NCI-H510A treated with DMSO at 0.1 percent for 48 hours (cell line): ENCODE measurements at regions not wholly inside any gene's neighbourhood (a gene's known extent, or its start where the extent isn't known, plus 50 kb on each side); places are given as distances from the start of the nearest gene placed in this dataset.

Experiments
- DNase-seq: peaks from one replicate; lab custom pipeline; 2025; lab: John Stamatoyannopoulos, UW

DNA sequence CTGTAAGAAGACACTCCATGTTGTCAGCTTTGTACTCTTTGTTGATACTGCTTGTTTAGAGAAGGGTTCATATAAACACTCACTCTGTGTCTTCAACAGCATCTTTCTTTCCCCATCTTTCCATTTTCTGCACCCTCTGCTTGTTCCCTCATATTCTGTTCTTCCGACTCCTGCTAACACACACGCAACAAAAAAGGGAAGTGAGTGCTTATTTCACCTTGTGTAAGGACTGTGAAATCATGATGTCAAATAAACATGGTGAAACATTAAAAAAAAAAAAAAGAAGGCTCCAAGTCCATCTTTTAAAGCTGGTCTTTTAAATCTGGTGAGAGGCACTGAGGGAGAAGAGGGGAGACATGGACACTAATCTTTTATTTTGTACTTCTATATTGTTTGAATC is 145.4 kb downstream of the RPAP3 start:
- no peak for DNase-seq

GRCh38 chr12:47558625-47559345 is 147.0 kb downstream of the RPAP3 start:
- no peak for DNase-seq

DNA sequence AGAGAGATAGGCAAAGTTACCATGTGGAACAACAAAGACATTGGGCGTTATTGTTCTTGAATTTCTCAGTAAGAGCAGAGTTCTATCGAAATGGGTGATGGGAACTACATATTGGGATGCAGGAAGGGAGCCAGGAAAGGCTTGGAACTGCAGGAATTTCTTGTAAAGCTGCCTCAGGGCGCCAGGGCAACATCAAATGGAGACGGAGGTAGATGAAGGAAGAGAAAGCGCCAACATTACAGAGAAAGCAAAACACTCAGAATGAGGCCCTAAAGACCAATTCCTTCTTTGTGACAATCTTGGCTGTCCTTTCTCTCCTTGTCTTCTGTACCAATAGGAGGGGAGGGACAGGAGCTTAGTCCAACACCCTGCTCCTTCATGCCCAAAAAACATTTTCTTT is 148.4 kb downstream of the RPAP3 start:
- DNase-seq: no peak

DNA sequence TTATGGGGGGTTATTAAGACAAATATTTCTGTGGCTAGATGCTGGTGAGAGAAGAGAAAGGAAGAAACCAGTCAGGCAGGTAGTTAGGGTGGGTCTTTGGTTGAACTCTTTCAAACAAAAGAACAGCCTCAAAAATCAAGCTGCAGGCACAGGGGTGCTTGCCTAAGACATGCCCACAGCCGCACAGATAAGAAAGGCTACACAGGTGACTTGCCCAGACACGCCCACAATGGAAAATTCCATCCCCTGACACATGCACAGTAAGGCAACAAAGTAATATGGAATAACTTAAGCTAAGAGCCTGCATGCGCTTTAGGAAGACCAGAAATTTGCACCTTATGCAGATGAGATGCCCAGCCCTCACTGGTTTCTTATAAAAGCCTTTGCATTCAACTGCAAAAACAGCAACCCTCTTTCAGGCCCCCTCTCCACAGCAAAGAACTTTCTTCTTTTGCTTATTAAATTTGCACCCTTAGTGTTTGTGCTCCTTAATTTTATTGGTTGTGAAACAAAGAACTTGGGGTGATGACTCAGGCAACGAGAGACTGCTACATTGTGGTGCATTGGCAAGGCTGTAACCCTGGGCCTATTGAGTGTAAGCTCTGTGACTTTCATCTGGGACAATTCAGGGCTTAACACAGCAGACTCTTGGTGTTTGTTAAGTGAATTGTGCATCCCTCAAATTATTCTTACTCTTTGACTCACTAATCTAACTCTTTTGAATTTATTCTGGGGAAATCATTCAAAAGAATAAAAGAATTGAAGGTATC is 149.4 kb downstream of the RPAP3 start:
- no peak for DNase-seq

- no peak for DNase-seq
These were observed 151.7 kb downstream of the RPAP3 start for GRCh38 chr12:47554046-47554653.

GRCh38 chr12:47553266-47553665 is 152.6 kb downstream of the RPAP3 start:
- no peak for DNase-seq

- DNase-seq: no peak
These were observed 154.4 kb downstream of the RPAP3 start for GRCh38 chr12:47551426-47551851.

GRCh38 chr12:47549258-47549657 is 156.6 kb downstream of the RPAP3 start:
- no peak for DNase-seq

- DNase-seq: no peak
These were observed 157.4 kb downstream of the RPAP3 start for GRCh38 chr12:47548401-47548800.

GRCh38 chr12:47547077-47547476 is 158.8 kb downstream of the RPAP3 start:
- DNase-seq: no peak

GRCh38 chr12:47545938-47546609 is 159.8 kb downstream of the RPAP3 start:
- DNase-seq: no peak

GRCh38 chr12:47534695-47535094 is 171.1 kb downstream of the RPAP3 start:
- DNase-seq: no peak

DNA sequence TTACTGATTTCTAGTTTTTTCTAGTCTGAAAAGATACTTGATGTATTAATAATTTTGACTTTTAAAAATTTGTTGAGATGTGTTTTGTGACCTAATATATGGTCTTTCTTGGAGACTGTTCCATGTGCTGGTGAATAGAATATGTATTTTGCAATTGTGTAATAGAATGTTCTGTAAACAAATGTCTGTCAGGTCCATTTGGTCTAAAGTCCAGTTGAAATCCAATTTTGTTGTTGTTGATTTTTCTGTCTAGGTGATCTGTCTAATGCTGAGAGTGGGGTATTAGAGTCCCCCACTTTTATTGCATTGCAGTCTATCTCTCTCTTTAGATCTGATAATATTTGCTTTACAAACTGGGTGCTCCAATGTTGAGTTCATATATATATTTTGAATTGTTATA is 175.8 kb downstream of the RPAP3 start:
- DNase-seq: no peak

- no peak for DNase-seq
These were observed 178.0 kb downstream of the RPAP3 start for GRCh38 chr12:47527816-47528215.

DNA sequence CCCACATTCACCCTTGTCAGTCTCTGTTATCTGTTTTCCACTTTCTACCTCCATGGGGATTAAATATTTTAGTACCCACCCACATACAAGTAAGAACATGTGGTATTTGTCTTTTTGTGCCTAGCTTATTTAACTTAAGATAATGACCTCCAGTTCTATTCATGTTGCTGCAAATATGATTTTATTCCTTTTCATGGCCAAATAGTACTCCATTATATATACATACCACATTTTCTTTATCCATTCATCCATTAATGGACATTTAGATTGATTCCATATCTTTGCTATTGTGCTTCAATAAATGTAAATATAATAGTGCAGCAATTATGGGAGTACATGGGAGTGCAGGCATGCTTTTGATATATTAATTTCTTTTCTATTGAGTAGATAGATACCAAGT is 185.8 kb downstream of the RPAP3 start:
- no peak for DNase-seq

DNA sequence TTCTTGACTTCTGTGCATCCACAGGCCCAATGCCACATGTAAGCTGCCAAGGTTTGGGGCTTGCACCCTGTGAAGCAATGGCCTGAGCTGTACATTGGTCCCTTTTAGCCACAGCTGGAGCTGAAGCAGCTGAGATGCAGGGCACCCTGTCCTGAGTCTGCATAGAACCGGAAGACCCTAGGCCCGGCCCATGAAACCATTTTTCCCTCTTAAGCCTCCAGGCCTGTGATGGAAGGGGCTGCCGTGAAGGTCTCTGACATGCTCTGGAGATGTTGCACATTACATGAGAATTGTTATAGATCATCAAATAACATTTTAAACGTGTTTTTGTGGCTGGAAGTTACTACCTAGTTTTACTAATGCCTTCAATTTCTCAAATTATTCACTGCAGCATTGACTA is 188.7 kb downstream of the RPAP3 start:
- DNase-seq: no peak

- DNase-seq: no peak
These were observed 196.4 kb downstream of the RPAP3 start for GRCh38 chr12:47509398-47509851.

DNA sequence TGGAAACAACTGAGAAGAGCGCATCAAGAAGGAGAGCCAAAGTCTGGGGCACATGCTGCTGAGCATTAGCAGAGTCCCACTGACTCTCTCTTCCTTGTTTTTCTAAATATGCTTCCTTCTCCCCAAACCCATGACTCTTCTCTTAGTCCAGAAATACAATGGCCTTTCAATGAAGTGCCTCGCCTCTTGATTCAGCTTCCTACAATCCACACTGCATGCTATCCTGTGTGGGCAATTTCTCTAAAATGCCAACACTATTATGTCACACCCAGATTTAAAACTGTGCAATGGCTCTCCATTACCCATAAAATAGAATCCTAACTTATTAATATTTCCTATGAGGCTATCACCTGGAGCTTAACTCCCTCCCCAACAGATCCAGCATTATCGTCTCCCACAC is 198.6 kb downstream of the RPAP3 start:
- no peak for DNase-seq

- no peak for DNase-seq
These were observed 200.9 kb downstream of the RPAP3 start for GRCh38 chr12:47504775-47505446.

GRCh38 chr12:47493801-47494200 is 212.0 kb downstream of the RPAP3 start:
- no peak for DNase-seq

DNA sequence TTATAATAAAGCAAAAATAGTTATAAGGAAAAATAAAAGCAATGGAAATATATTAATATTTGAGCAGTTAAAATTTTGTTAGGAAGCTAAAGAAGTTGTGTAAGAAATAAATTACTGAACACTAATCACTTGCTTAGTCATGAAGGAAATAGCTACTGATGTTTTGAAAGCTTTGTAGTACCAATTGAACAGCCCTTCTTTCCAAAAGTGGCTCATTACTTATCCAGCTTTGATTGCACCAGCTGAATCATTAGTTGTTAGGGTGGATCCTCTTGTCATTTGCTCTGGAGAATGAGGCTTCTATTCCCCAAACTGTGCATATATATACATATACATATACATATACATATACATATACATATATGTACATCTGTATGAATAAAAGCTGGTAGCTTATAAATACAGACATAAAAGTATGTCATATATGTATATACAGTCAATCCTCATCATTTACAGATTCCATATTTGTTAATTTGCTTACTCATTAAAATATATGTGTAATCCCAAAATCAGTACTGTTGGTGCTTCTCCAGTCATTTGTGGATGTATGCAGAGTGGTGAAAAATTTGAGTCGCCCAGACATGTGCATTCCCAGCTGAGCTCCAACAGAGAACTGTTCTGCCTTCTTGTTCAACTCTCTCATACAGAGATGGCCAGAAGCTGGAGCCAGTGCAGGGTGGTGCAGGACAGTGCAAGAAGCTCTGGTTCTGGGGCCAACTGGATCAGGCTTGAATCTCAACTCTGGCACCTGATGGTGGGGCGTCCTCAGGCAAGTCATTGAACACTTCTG is 214.1 kb downstream of the RPAP3 start:
- no peak for DNase-seq
